GM23338 (cell line): ENCODE measurements at regions not wholly inside any gene's neighbourhood (a gene's known extent, or its start where the extent isn't known, plus 50 kb on each side); places are given as distances from the start of the nearest gene placed in this dataset.
"Not testable (repeated sequence)": the region's sequence is repeated elsewhere in the genome, so short reads cannot be mapped to it uniquely, and the experiment has no call there.

Experiments
- ATAC-seq: fragments of 200-7000 bp; cut with Tn5 transposase; 3 replicates; pipeline ENCODE4 v1.9.1; 2020
- DNase-seq: peaks from one replicate; pipeline ENCODE4 v3.0.0-alpha.2; 2015; ENCODE audit warnings: low spot score
- H2AFZ ChIP-seq: fragments of 200-600 bp; sonication (generic); 2 replicates; pipeline ENCODE4 v1.8.0; 2016; ENCODE audit warnings: antibody characterized with exemption, mild to moderate bottlenecking, moderate library complexity
- H3F3A ChIP-seq: fragments of 200-600 bp; sonication (generic); replicated peaks from 2 replicates; pipeline ENCODE4 v1.8.0; 2017; ENCODE audit warnings: antibody characterized with exemption, mixed run types, low read depth
- H3K27ac ChIP-seq: fragments of 200-600 bp; sonication (generic); 2 replicates; pipeline ENCODE4 v1.6.1; 2016; ENCODE audit warnings: low read depth
- H3K27me3 ChIP-seq: fragments of 200-600 bp; sonication (generic); 2 replicates; pipeline ENCODE4 v1.8.0; 2016; ENCODE audit warnings: mild to moderate bottlenecking, mixed run types, moderate library complexity; ENCODE audit not compliant: insufficient read depth
- H3K36me3 ChIP-seq: fragments of 200-600 bp; sonication (generic); 2 replicates; pipeline ENCODE4 v1.8.0; 2016; ENCODE audit warnings: mild to moderate bottlenecking; ENCODE audit not compliant: insufficient read depth
- H3K4me1 ChIP-seq: fragments of 200-600 bp; sonication (generic); 2 replicates; pipeline ENCODE4 v1.8.0; 2016; ENCODE audit warnings: mild to moderate bottlenecking, moderate library complexity; ENCODE audit not compliant: insufficient read depth
- H3K4me2 ChIP-seq: fragments of 200-600 bp; sonication (generic); 2 replicates; pipeline ENCODE4 v1.7.1; 2017; ENCODE audit warnings: mixed run types
- H3K4me3 ChIP-seq: fragments of 200-600 bp; sonication (generic); 2 replicates; pipeline ENCODE4 v1.6.1; 2016; ENCODE audit warnings: mixed run types
- H3K79me2 ChIP-seq: fragments of 200-600 bp; sonication (generic); replicated peaks from 2 replicates; pipeline ENCODE4 v1.8.0; 2017; ENCODE audit warnings: mild to moderate bottlenecking; ENCODE audit not compliant: insufficient read depth
- H3K9me2 ChIP-seq: fragments of 200-600 bp; sonication (generic); 2 replicates; pipeline ENCODE4 v1.8.0; 2017; ENCODE audit not compliant: insufficient read depth
- H4K20me1 ChIP-seq: fragments of 200-600 bp; sonication (generic); replicated peaks from 2 replicates; pipeline ENCODE4 v1.8.0; 2017; ENCODE audit warnings: mild to moderate bottlenecking; ENCODE audit not compliant: insufficient read depth
- H3K27ac Mint-ChIP-seq: 2 replicates; pipeline ENCODE4 v1.8.0; 2020; ENCODE audit warnings: inconsistent platforms, mild to moderate bottlenecking, moderate library complexity, mixed read lengths
- H3K27me3 Mint-ChIP-seq: 3 replicates; pipeline ENCODE4 v1.8.0; 2022; ENCODE audit warnings: low read depth, mild to moderate bottlenecking, moderate library complexity, mixed read lengths, inconsistent platforms; ENCODE audit not compliant: insufficient read depth, poor library complexity
- H3K36me3 Mint-ChIP-seq: 3 replicates; pipeline ENCODE4 v1.8.0; 2021; ENCODE audit warnings: low read depth, mild to moderate bottlenecking, inconsistent platforms, moderate library complexity, mixed read lengths
- H3K4me1 Mint-ChIP-seq: 3 replicates; pipeline ENCODE4 v1.8.0; 2020; ENCODE audit warnings: mild to moderate bottlenecking, inconsistent platforms, mixed read lengths
- H3K4me3 Mint-ChIP-seq: 3 replicates; pipeline ENCODE4 v1.8.0; 2021; ENCODE audit warnings: moderate library complexity, mild to moderate bottlenecking, inconsistent platforms, mixed read lengths
- H3K9me3 Mint-ChIP-seq: 3 replicates; pipeline ENCODE4 v1.8.0; 2020; ENCODE audit warnings: moderate library complexity, mild to moderate bottlenecking, inconsistent platforms, mixed read lengths
- CREB1 ChIP-seq: fragments of 250-450 bp; sonication (Bioruptor Pico); IDR thresholded peaks from 2 replicates; pipeline ENCODE4 v1.5.0; 2020; ENCODE audit warnings: low read depth, mild to moderate bottlenecking, moderate library complexity
- CTCF ChIP-seq, 2 experiments: fragments of 200-600 bp in 1 of 2; sonication (generic) in 1 of 2; conservative IDR thresholded peaks; 2 replicates each; pipeline versions ENCODE4 v1.5.1 to v1.6.1; 2016 to 2017; ENCODE audit warnings: antibody characterized with exemption in 2 of 2, low read depth in 2 of 2, mild to moderate bottlenecking in 2 of 2, moderate library complexity in 1 of 2
- EZH2 ChIP-seq: fragments of 200-600 bp; sonication (generic); IDR thresholded peaks from one replicate; pipeline ENCODE4 v1.8.0; 2017; ENCODE audit warnings: antibody characterized with exemption, mild to moderate bottlenecking, low read depth; ENCODE audit not compliant: unreplicated experiment
- JUNB ChIP-seq: IDR thresholded peaks from one replicate; pipeline ENCODE4 v1.6.1; 2016; ENCODE audit warnings: antibody characterized with exemption; ENCODE audit not compliant: unreplicated experiment
- NANOG ChIP-seq: IDR thresholded peaks from 2 replicates; pipeline ENCODE4 v1.6.1; 2016; ENCODE audit warnings: antibody characterized with exemption, borderline replicate concordance
- POLR2AphosphoS5 ChIP-seq: IDR thresholded peaks from 2 replicates; pipeline ENCODE4 v1.6.1; 2016; ENCODE audit warnings: antibody characterized with exemption, low read depth
- REST ChIP-seq: IDR thresholded peaks from one replicate; pipeline ENCODE4 v1.6.1; 2018; ENCODE audit warnings: antibody characterized with exemption; ENCODE audit not compliant: unreplicated experiment
- STAT1 ChIP-seq: IDR thresholded peaks from one replicate; pipeline ENCODE4 v1.6.1; 2016; ENCODE audit warnings: antibody characterized with exemption; ENCODE audit not compliant: unreplicated experiment
- ZNF462 ChIP-seq: fragments of 250-450 bp; sonication (Bioruptor Pico); IDR thresholded peaks from 2 replicates; pipeline ENCODE4 v1.5.0; 2020; ENCODE audit warnings: mild to moderate bottlenecking, moderate library complexity

- H3K79me2 ChIP-seq, H3K4me1 Mint-ChIP-seq, H3K36me3 ChIP-seq, H3K4me3 Mint-ChIP-seq, H2AFZ ChIP-seq, H3K27ac Mint-ChIP-seq, DNase-seq, H3K36me3 Mint-ChIP-seq, H3K27me3 Mint-ChIP-seq, H3K27me3 ChIP-seq, H3K4me3 ChIP-seq, H3F3A ChIP-seq, H3K4me1 ChIP-seq, H4K20me1 ChIP-seq, H3K9me2 ChIP-seq, H3K27ac ChIP-seq, H3K4me2 ChIP-seq, ATAC-seq: not testable (repeated sequence)
- H3K9me3 Mint-ChIP-seq = peaks cover 10% of the 10 kb centered on the region; the same call in 2 of the 3 replicates
Observed at GRCh38 chr2:54048896-54049295, 66.5 kb upstream of the ACYP2 start.

- Histone ChIP-seq H3K79me2 (no peaks in the 10 kb centered on the region), H3F3A (no peaks in the 10 kb centered on the region), H3K27me3 (no peaks in the 10 kb centered on the region), H2AFZ (no peak overlapping the region), H3K27ac (no peak overlapping the region), H3K4me1 (no peaks in the 10 kb centered on the region), H3K4me2 (no peak overlapping the region), H4K20me1 (no peaks in the 10 kb centered on the region; the same call in 1 of the 2 replicates), H3K9me2 (no peaks in the 10 kb centered on the region), H3K4me3 (no peak overlapping the region), H3K36me3 (no peaks in the 10 kb centered on the region)
- Mint-ChIP-seq H3K4me1 (no peaks in the 10 kb centered on the region; the same call in 2 of the 3 replicates), H3K36me3 (peaks cover 5% of the 10 kb centered on the region; the same call in 2 of the 3 replicates), H3K4me3 (no peak overlapping the region), H3K27ac (no peak overlapping the region), H3K9me3 (peaks cover 7% of the 10 kb centered on the region; the same call in 2 of the 3 replicates), H3K27me3 (peaks cover 8% of the 10 kb centered on the region)
- DNase-seq = no peak
- no peak for ATAC-seq
- TF ChIP-seq CREB1 (CRISPR knock-in tag) = no peak
- TF ChIP-seq ZNF462 (CRISPR knock-in tag) = no peak
- no peak for TF ChIP-seq STAT1
- peak in 1 of 2 experiments; percentile 22; a peak in 2 of 4 replicates for TF ChIP-seq CTCF (conservative IDR thresholded peaks at IDR 0.05; ENCODE audit: low read depth in 2 of 2)
- TF ChIP-seq POLR2AphosphoS5 = no peak
- TF ChIP-seq EZH2 = no peak
- TF ChIP-seq NANOG = no peak
- TF ChIP-seq JUNB = no peak
- no peak for TF ChIP-seq REST
Observed at GRCh38 chr2:54048117-54048785, 67.2 kb upstream of the ACYP2 start.
